ENCODE measurements at regions not wholly inside any gene's neighbourhood (a gene's known extent, or its start where the extent isn't known, plus 50 kb on each side); places are given as distances from the start of the nearest gene placed in this dataset.

- TF ChIP-seq CTCF (IDR thresholded peaks at IDR 0.05; ENCODE audit: poor library complexity) (no peak), EZH2 (IDR thresholded peaks at IDR 0.05; ENCODE audit: borderline replicate concordance) (no peak), EZH2phosphoT487 (IDR thresholded peaks at IDR 0.05; ENCODE audit: low read depth, severe bottlenecking, unreplicated experiment) (no peak)
Measured at GRCh38 chr1:99516141-99516540, 129.8 kb upstream of the PALMD start.
